Progenitor cell of endocrine pancreas (in vitro differentiated cells): ENCODE measurements at regions not wholly inside any gene's neighbourhood (a gene's known extent, or its start where the extent isn't known, plus 50 kb on each side); places are given as distances from the start of the nearest gene placed in this dataset.

Experiments used
- DNase-seq: peaks from one replicate; pipeline ENCODE4 v3.0.0; 2021; ENCODE audit warnings: low spot score; ENCODE audit not compliant: unreplicated experiment
- H3K27ac Mint-ChIP-seq: 2 replicates; pipeline ENCODE4 v1.8.0; 2021; ENCODE audit warnings: mild to moderate bottlenecking, moderate library complexity, mixed read lengths
- H3K27me3 Mint-ChIP-seq: 2 replicates; pipeline ENCODE4 v1.8.0; 2021; ENCODE audit warnings: mixed read lengths
- H3K36me3 Mint-ChIP-seq: 2 replicates; pipeline ENCODE4 v1.8.0; 2022; ENCODE audit warnings: mixed read lengths; ENCODE audit not compliant: insufficient read depth
- H3K4me1 Mint-ChIP-seq: 2 replicates; pipeline ENCODE4 v1.8.0; 2021; ENCODE audit warnings: low read depth, mixed read lengths
- H3K4me3 Mint-ChIP-seq: 2 replicates; pipeline ENCODE4 v1.8.0; 2021; ENCODE audit warnings: low read depth, mild to moderate bottlenecking, moderate library complexity, mixed read lengths
- H3K9me3 Mint-ChIP-seq: 2 replicates; pipeline ENCODE4 v1.8.0; 2021; ENCODE audit warnings: low read depth, mixed read lengths
- TF ChIP-seq, protein P1 (sequence below): fragments of 200-600 bp; sonication (generic); IDR thresholded peaks from one replicate; pipeline ENCODE4 v1.5.0; 2021; ENCODE audit warnings: antibody characterized with exemption, mild to moderate bottlenecking; ENCODE audit not compliant: unreplicated experiment

GRCh38 chr7:41028580-41028979 lies 674.3 kb downstream of the INHBA start:
- Mint-ChIP-seq H3K9me3 (no peaks in the 10 kb centered on the region), H3K4me3 (no peak overlapping the region), H3K27me3 (peaks cover 18% of the 10 kb centered on the region), H3K4me1 (peaks cover 5% of the 10 kb centered on the region), H3K27ac (no peak overlapping the region), H3K36me3 (no peaks in the 10 kb centered on the region)
- DNase-seq = no peak
- TF ChIP-seq, protein P1, sequence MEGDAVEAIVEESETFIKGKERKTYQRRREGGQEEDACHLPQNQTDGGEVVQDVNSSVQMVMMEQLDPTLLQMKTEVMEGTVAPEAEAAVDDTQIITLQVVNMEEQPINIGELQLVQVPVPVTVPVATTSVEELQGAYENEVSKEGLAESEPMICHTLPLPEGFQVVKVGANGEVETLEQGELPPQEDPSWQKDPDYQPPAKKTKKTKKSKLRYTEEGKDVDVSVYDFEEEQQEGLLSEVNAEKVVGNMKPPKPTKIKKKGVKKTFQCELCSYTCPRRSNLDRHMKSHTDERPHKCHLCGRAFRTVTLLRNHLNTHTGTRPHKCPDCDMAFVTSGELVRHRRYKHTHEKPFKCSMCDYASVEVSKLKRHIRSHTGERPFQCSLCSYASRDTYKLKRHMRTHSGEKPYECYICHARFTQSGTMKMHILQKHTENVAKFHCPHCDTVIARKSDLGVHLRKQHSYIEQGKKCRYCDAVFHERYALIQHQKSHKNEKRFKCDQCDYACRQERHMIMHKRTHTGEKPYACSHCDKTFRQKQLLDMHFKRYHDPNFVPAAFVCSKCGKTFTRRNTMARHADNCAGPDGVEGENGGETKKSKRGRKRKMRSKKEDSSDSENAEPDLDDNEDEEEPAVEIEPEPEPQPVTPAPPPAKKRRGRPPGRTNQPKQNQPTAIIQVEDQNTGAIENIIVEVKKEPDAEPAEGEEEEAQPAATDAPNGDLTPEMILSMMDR = no peak

DNA sequence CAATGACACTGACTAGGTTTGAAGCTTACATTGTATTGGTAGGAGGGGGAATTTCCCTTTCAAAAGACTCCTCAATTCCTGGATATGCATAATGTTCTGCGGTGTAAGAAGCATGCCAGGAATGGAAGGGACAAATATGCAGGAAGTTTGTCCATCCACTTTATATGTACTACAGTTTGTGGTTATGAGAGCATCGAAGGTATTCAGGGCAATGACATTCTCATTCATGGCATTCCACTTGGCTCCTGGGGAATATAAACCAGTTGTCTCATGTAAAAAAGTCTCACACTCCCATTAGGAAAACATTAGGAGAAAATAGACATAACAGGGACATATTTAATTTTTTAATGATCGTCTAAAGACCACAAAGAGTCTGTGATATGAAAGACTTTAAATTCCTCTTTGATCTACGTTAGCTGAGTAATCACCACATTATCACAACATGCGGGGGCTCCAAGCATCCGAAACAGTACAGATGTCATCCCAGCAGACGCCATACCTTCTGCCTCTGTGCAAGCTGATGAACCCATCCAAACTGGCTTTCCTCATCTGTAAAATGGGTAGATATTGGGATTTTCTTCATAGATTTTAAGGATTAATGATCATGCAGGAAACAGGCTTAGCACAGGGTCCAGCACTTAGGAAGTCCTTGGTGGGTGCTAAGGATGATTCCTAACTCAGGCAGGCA lies 675.3 kb downstream of the INHBA start:
- Mint-ChIP-seq H3K36me3 (no peaks in the 10 kb centered on the region), H3K4me1 (peaks cover 5% of the 10 kb centered on the region), H3K27ac (no peak overlapping the region), H3K4me3 (no peak overlapping the region), H3K9me3 (no peaks in the 10 kb centered on the region), H3K27me3 (peaks cover 15% of the 10 kb centered on the region)
- no peak for DNase-seq
- TF ChIP-seq, protein P1 = no peak

DNA sequence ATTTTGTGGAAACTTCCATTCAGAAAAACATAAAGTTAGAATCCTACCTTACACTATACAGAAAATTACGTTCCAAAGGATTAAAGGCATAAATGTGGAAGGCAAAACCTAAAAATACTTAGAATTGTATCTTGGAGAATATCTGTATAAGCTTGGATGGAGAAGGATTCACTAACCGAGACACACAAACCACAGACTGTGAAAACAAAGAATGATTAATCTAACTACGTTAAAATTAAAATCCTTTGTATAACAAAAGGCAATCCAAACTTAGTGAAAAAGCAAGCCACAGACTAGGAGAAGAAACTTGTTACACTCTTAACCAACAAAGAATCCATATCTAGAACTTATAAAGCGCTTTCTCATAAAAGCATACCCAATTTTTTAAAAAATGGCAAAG lies 678.8 kb downstream of the INHBA start:
- TF ChIP-seq, protein P1 = no peak
- Mint-ChIP-seq H3K9me3 (no peaks in the 10 kb centered on the region), H3K4me1 (no peaks in the 10 kb centered on the region), H3K4me3 (no peak overlapping the region), H3K36me3 (no peaks in the 10 kb centered on the region), H3K27me3 (peaks cover 6% of the 10 kb centered on the region), H3K27ac (no peak overlapping the region)
- no peak for DNase-seq

DNA sequence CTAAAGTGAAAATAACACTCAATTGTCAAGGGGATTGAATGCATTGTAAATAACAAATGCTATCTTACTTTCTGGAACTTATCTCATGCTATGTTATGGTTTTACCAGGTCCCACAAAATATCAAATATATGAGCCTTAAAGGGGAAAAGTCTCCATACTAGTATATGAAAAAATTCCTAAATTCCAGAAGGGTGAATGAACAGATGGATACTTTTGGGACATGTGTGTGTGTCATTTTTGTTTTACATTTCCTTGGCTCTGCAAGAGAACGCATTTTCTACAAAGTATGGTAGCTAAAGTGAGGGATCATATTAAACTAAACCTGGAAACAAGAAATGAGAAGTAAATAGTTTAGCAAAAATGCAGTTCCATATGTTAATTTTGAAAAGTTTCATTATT lies 682.8 kb downstream of the INHBA start:
- no peaks in the 10 kb centered on the region for H3K36me3 Mint-ChIP-seq
- no peaks in the 10 kb centered on the region for H3K27me3 Mint-ChIP-seq
- H3K4me3 Mint-ChIP-seq = no peak overlapping the region
- no peak overlapping the region for H3K27ac Mint-ChIP-seq
- no peaks in the 10 kb centered on the region for H3K4me1 Mint-ChIP-seq
- TF ChIP-seq, protein P1 = no peak
- DNase-seq = no peak
- H3K9me3 Mint-ChIP-seq = no peaks in the 10 kb centered on the region

- TF ChIP-seq, protein P1 = no peak
- Mint-ChIP-seq H3K36me3 (no peaks in the 10 kb centered on the region), H3K9me3 (no peaks in the 10 kb centered on the region), H3K4me1 (no peaks in the 10 kb centered on the region), H3K27ac (no peak overlapping the region), H3K4me3 (no peak overlapping the region), H3K27me3 (no peaks in the 10 kb centered on the region)
- DNase-seq = no peak
These were observed 689.8 kb downstream of the INHBA start for GRCh38 chr7:41013117-41013516.
